Ishikawa (cell line): ENCODE measurements at regions not wholly inside any gene's neighbourhood (a gene's known extent, or its start where the extent isn't known, plus 50 kb on each side); places are given as distances from the start of the nearest gene placed in this dataset.

Experiments used
- CEBPB ChIP-seq: IDR thresholded peaks from 2 replicates; pipeline ENCODE4 v1.6.1; 2012
- CREB1 ChIP-seq: IDR thresholded peaks from 2 replicates; pipeline ENCODE4 v1.6.1; 2012; ENCODE audit warnings: low read depth
- EGR1 ChIP-seq: IDR thresholded peaks from 2 replicates; pipeline ENCODE4 v1.6.1; 2012
- EP300 ChIP-seq: IDR thresholded peaks from 2 replicates; pipeline ENCODE4 v1.6.1; 2012; ENCODE audit warnings: borderline replicate concordance
- FOXM1 ChIP-seq: IDR thresholded peaks from 2 replicates; pipeline ENCODE4 v1.6.1; 2012; ENCODE audit warnings: low read depth, borderline replicate concordance
- NFIC ChIP-seq: IDR thresholded peaks from 2 replicates; pipeline ENCODE4 v1.6.1; 2012
- RAD21 ChIP-seq: IDR thresholded peaks from 2 replicates; pipeline ENCODE4 v1.6.1; 2012; ENCODE audit warnings: low read depth
- REST ChIP-seq: IDR thresholded peaks from 2 replicates; pipeline ENCODE4 v1.6.1; 2012; ENCODE audit warnings: low read depth, mild to moderate bottlenecking
- TAF1 ChIP-seq: IDR thresholded peaks from 2 replicates; pipeline ENCODE4 v1.6.1; 2012; ENCODE audit warnings: low read depth, mild to moderate bottlenecking
- TCF12 ChIP-seq: IDR thresholded peaks from 2 replicates; pipeline ENCODE4 v1.6.1; 2012; ENCODE audit warnings: low read depth
- TEAD4 ChIP-seq: IDR thresholded peaks from 2 replicates; pipeline ENCODE4 v1.6.1; 2012
- USF1 ChIP-seq: IDR thresholded peaks from 2 replicates; pipeline ENCODE4 v1.6.1; 2012
- YY1 ChIP-seq: IDR thresholded peaks from 2 replicates; pipeline ENCODE4 v1.6.1; 2012; ENCODE audit warnings: low read depth
- ZBTB7A ChIP-seq: IDR thresholded peaks from 2 replicates; pipeline ENCODE4 v1.6.1; 2012; ENCODE audit warnings: low read depth
- TF ChIP-seq, protein P1 (sequence below): IDR thresholded peaks from 2 replicates; pipeline ENCODE4 v1.6.1; 2012

DNA sequence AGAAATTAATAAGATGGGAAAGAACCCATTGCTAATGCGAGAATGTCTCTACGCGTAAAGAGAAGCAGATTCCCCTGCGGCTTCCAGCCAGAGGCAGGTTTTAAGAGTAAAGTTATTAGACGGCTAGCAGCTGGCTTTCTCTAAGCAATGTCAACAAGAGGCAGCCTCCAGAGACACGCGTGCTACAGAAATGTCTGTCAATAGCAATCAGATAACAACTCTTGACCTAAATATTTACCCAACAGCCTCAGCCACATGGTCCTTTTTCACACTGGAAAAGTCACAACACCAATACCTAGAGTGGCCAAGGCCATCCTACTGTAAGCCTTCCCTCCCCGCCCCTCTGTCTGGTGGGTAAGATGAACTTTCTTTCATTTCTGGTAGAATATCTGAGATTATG lies 146.0 kb upstream of the SFSWAP start:
- TF ChIP-seq NFIC, result no peak
- TF ChIP-seq EGR1, result no peak
- no peak for TF ChIP-seq TAF1
- TF ChIP-seq USF1, result no peak
- TF ChIP-seq EP300, result no peak
- TF ChIP-seq CREB1, result no peak
- no peak for TF ChIP-seq REST
- TF ChIP-seq FOXM1, result no peak
- TF ChIP-seq ZBTB7A, result no peak
- TF ChIP-seq TCF12, result no peak
- TF ChIP-seq RAD21, result no peak
- TF ChIP-seq CEBPB, result no peak
- no peak for TF ChIP-seq YY1
- TF ChIP-seq, protein P1, sequence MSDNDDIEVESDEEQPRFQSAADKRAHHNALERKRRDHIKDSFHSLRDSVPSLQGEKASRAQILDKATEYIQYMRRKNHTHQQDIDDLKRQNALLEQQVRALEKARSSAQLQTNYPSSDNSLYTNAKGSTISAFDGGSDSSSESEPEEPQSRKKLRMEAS, result no peak
- TF ChIP-seq TEAD4, result no peak

GRCh38 chr12:131565267-131566015 lies 145.4 kb upstream of the SFSWAP start:
- TF ChIP-seq REST, result no peak
- no peak for TF ChIP-seq CEBPB
- no peak for TF ChIP-seq CREB1
- TF ChIP-seq YY1, result no peak
- TF ChIP-seq TAF1, result no peak

DNA sequence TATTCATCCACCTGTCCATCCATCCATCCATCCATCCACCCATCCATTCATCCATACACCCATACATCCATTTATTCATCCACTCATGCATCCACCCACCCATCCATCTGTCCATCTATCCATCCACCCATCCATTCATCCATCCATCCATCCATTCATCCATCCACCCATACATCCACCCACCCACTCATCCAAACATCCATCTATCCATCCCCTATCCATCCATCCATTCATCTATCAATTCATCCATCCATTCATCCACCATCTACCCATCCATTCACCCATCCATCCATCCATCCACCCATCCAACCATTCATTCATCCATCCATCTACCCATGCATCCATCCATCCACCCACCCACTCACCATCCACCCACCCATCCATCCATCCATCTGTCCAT lies 142.6 kb upstream of the SFSWAP start:
- TF ChIP-seq REST, result no peak
- TF ChIP-seq TCF12, result no peak
- TF ChIP-seq CEBPB, result no peak
- TF ChIP-seq, protein P1, result no peak
- TF ChIP-seq ZBTB7A, result no peak

DNA sequence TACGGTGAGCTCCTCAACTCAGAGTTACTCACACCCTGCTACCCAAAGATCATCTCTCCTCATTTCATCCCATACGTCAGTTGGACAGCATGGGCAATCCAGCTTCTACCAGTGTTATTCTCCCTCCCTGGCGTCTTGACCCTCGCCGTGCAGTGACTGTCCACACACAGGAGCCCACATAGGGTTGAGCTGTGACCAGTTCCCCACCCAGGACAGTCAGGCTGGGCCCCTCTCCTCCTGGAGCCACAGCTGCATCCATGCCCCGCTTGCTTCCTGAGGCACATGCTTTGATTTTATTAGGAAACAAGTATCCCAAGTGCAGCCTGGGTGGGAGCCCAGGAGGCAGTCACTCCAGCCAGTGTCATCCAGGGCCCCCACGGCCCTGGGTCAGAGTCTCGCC lies 140.3 kb upstream of the SFSWAP start:
- no peak for TF ChIP-seq TAF1
- TF ChIP-seq EGR1, result no peak
- TF ChIP-seq CEBPB, result no peak

DNA sequence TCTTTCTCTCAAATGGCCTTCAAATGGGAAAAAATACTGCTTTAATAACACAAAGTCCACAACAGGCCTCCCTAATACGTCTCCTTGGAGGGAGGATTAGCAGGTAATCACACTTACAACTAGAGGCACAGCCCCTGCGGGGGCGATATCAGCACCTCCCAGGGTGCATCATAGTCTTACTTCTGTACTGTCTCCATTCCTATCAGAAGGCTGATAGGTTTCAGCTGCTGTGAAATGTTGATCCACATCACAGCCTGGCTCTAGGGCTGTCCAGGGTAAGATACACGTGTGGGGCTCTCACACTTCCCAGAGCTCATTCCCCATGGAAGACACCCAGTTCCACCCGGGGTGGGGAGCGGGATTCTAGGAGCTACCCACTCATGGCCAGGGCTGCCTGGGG lies 139.1 kb upstream of the SFSWAP start:
- TF ChIP-seq CEBPB, result no peak

DNA sequence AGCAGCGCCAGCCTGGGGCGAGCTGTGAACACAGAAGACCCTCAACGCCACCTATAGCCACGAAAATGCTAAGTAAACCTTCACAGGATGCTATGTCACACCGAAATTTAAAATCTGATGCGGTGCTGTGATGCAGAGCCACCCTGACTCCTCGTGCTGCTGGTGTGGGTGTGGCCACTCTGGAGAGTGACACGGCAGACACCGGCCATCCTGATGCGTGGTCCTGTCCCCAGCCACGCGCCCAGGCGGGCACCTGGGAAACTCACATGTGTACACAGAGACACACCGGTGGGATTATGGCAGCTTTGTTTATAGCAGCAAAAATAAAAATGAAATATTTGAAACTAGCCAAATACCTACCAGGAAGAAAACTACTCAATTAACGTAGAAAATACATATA lies 138.3 kb upstream of the SFSWAP start:
- TF ChIP-seq TEAD4, result no peak
- TF ChIP-seq RAD21, result no peak
- TF ChIP-seq ZBTB7A, result no peak
